ENCODE measurements at regions not wholly inside any gene's neighbourhood (a gene's known extent, or its start where the extent isn't known, plus 50 kb on each side); places are given as distances from the start of the nearest gene placed in this dataset.

DNA sequence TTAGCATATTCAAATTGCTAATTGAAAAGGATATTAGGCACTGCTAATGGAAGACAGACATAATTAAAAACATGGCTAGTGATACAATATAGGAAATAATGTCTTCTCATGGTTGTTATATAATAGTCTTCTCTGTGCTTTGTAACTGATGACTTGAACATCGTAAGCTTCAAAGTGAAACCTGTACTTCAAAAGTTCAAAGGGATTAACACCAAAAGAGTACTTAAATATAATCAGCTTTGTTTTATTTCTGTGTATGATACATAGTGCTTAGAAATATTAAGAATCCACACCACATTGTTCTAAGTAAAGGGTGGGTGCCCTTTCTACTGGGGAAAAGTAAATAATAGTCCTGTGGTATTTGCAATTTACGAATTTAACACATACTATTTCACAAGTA lies 75.4 kb upstream of the ITGA1 start:
- no peak for TF ChIP-seq YY1 (IDR thresholded peaks at IDR 0.05; ENCODE audit: low read depth, low read length)
- no peak for TF ChIP-seq SP4 (IDR thresholded peaks at IDR 0.05; ENCODE audit: low read length)

Data from H1 (cell line).